Progenitor cell of endocrine pancreas (in vitro differentiated cells): ENCODE measurements at regions not wholly inside any gene's neighbourhood (a gene's known extent, or its start where the extent isn't known, plus 50 kb on each side); places are given as distances from the start of the nearest gene placed in this dataset.

ENCODE experiments used
- DNase-seq: peaks from one replicate; pipeline ENCODE4 v3.0.0; 2021; ENCODE audit warnings: low spot score; ENCODE audit not compliant: unreplicated experiment
- H3K27ac Mint-ChIP-seq: 2 replicates; pipeline ENCODE4 v1.8.0; 2021; ENCODE audit warnings: mild to moderate bottlenecking, moderate library complexity, mixed read lengths
- H3K27me3 Mint-ChIP-seq: 2 replicates; pipeline ENCODE4 v1.8.0; 2021; ENCODE audit warnings: mixed read lengths
- H3K36me3 Mint-ChIP-seq: 2 replicates; pipeline ENCODE4 v1.8.0; 2022; ENCODE audit warnings: mixed read lengths; ENCODE audit not compliant: insufficient read depth
- H3K4me1 Mint-ChIP-seq: 2 replicates; pipeline ENCODE4 v1.8.0; 2021; ENCODE audit warnings: low read depth, mixed read lengths
- H3K4me3 Mint-ChIP-seq: 2 replicates; pipeline ENCODE4 v1.8.0; 2021; ENCODE audit warnings: low read depth, mild to moderate bottlenecking, moderate library complexity, mixed read lengths
- H3K9me3 Mint-ChIP-seq: 2 replicates; pipeline ENCODE4 v1.8.0; 2021; ENCODE audit warnings: low read depth, mixed read lengths
- CTCF ChIP-seq: fragments of 200-600 bp; sonication (generic); IDR thresholded peaks from one replicate; pipeline ENCODE4 v1.5.0; 2021; ENCODE audit warnings: antibody characterized with exemption, mild to moderate bottlenecking; ENCODE audit not compliant: unreplicated experiment

GRCh38 chr4:44100456-44100855 lies 348.2 kb downstream of the KCTD8 start:
- Mint-ChIP-seq H3K36me3 (peaks cover 5% of the 10 kb centered on the region), H3K4me3 (no peak overlapping the region), H3K9me3 (peaks cover 31% of the 10 kb centered on the region), H3K4me1 (no peaks in the 10 kb centered on the region), H3K27ac (no peak overlapping the region), H3K27me3 (no peaks in the 10 kb centered on the region)
- no peak for DNase-seq
- no peak for TF ChIP-seq CTCF

- Mint-ChIP-seq H3K27me3 (no peaks in the 10 kb centered on the region), H3K4me1 (peaks cover 5% of the 10 kb centered on the region), H3K36me3 (no peaks in the 10 kb centered on the region), H3K27ac (no peak overlapping the region), H3K9me3 (no peaks in the 10 kb centered on the region), H3K4me3 (no peak overlapping the region)
- no peak for TF ChIP-seq CTCF
- DNase-seq: no peak
Measured at GRCh38 chr4:44118971-44119680, 329.5 kb downstream of the KCTD8 start.

GRCh38 chr4:44120646-44121045 lies 328.0 kb downstream of the KCTD8 start:
- no peak for TF ChIP-seq CTCF
- H3K4me3 Mint-ChIP-seq: no peak overlapping the region
- DNase-seq: no peak

GRCh38 chr4:44121210-44121609 lies 327.4 kb downstream of the KCTD8 start:
- no peaks in the 10 kb centered on the region for H3K27me3 Mint-ChIP-seq
- no peak overlapping the region for H3K27ac Mint-ChIP-seq
- no peaks in the 10 kb centered on the region for H3K9me3 Mint-ChIP-seq
- no peak for TF ChIP-seq CTCF
- DNase-seq: no peak
- no peak overlapping the region for H3K4me3 Mint-ChIP-seq
- peaks cover 5% of the 10 kb centered on the region for H3K4me1 Mint-ChIP-seq
- H3K36me3 Mint-ChIP-seq: no peaks in the 10 kb centered on the region

More at GRCh38 chr4:44120646-44121045, 328.0 kb downstream of the KCTD8 start:
- H3K27me3 Mint-ChIP-seq: no peaks in the 10 kb centered on the region
- H3K4me1 Mint-ChIP-seq: peaks cover 5% of the 10 kb centered on the region
- no peaks in the 10 kb centered on the region for H3K36me3 Mint-ChIP-seq
- H3K27ac Mint-ChIP-seq: no peak overlapping the region
- no peaks in the 10 kb centered on the region for H3K9me3 Mint-ChIP-seq
